Activated CD8-positive, alpha-beta T cell treated with anti-CD3 and anti-CD28 coated beads, Interleukin-2, amount 10 ng/mL, durations not matched to agents 7 days and 5 days (primary cell): ENCODE measurements at regions not wholly inside any gene's neighbourhood (a gene's known extent, or its start where the extent isn't known, plus 50 kb on each side); places are given as distances from the start of the nearest gene placed in this dataset.

Source experiments
- ATAC-seq: fragments of 150-1000 bp; cut with Tn5 transposase; one replicate; pipeline ENCODE4 v1.10.0; 2021; ENCODE audit warnings: moderate library complexity
- CTCF ChIA-PET: fragments of 350-600 bp; sonication (Branson Sonifier 250); formaldehyde crosslinking; loops from one replicate; lab custom pipeline; 2021; ENCODE audit warnings: antibody characterized with exemption; lab: Charles Lee
- POLR2A ChIA-PET: fragments of 350-600 bp; sonication (Branson Sonifier 250); formaldehyde crosslinking; loops from one replicate; lab custom pipeline; 2021; ENCODE audit warnings: antibody characterized with exemption; lab: Charles Lee
- DNase-seq: peaks from one replicate; pipeline ENCODE4 v3.0.0-alpha.2; 2020
- H3K27ac Mint-ChIP-seq: one replicate; pipeline ENCODE4 v1.8.0; 2021; ENCODE audit warnings: mild to moderate bottlenecking, mixed read lengths
- H3K27me3 Mint-ChIP-seq: one replicate; pipeline ENCODE4 v1.8.0; 2021; ENCODE audit warnings: low read depth, mixed read lengths
- H3K36me3 Mint-ChIP-seq: one replicate; pipeline ENCODE4 v1.8.0; 2021; ENCODE audit warnings: low read depth, mixed read lengths
- H3K4me1 Mint-ChIP-seq: one replicate; pipeline ENCODE4 v1.8.0; 2021; ENCODE audit warnings: low read depth, mixed read lengths
- H3K4me3 Mint-ChIP-seq: one replicate; pipeline ENCODE4 v1.8.0; 2021; ENCODE audit warnings: mild to moderate bottlenecking, mixed read lengths
- H3K9me3 Mint-ChIP-seq: one replicate; pipeline ENCODE4 v1.8.0; 2022; ENCODE audit warnings: mixed read lengths; ENCODE audit not compliant: insufficient read depth

GRCh38 chr4:177023951-177024350 is 231.2 kb upstream of the VEGFC start:
- POLR2A ChIA-PET = no interaction called here
- no peaks in the 10 kb centered on the region for H3K36me3 Mint-ChIP-seq
- no peak overlapping the region for H3K4me3 Mint-ChIP-seq
- no peaks in the 10 kb centered on the region for H3K4me1 Mint-ChIP-seq
- no peaks in the 10 kb centered on the region for H3K9me3 Mint-ChIP-seq
- DNase-seq = no peak
- H3K27me3 Mint-ChIP-seq = no peaks in the 10 kb centered on the region
- CTCF ChIA-PET = no interaction called here
- ATAC-seq = no peak
- no peak overlapping the region for H3K27ac Mint-ChIP-seq

GRCh38 chr4:177032341-177032740 is 239.6 kb upstream of the VEGFC start:
- Mint-ChIP-seq H3K27ac (no peak overlapping the region), H3K36me3 (no peaks in the 10 kb centered on the region), H3K9me3 (no peaks in the 10 kb centered on the region), H3K27me3 (no peaks in the 10 kb centered on the region), H3K4me1 (no peaks in the 10 kb centered on the region), H3K4me3 (no peak overlapping the region)
- POLR2A ChIA-PET = no interaction called here
- no peak for DNase-seq
- CTCF ChIA-PET = interaction anchor here (1.1 to 1.8 kb wide), 2 partner anchors 20 to 25 kb away, joined by 3 read pairs; no protein-coding TSS in a partner anchor
- ATAC-seq = no peak

- Mint-ChIP-seq H3K4me3 (no peak overlapping the region), H3K9me3 (no peaks in the 10 kb centered on the region), H3K27ac (no peak overlapping the region), H3K36me3 (no peaks in the 10 kb centered on the region), H3K27me3 (no peaks in the 10 kb centered on the region), H3K4me1 (no peaks in the 10 kb centered on the region)
- ChIA-PET CTCF (interaction anchor here (1.1 to 1.8 kb wide), 2 partner anchors 20 to 24 kb away, joined by 3 read pairs; no protein-coding TSS in a partner anchor), POLR2A (no interaction called here)
- ATAC-seq = no peak
- no peak for DNase-seq
Observed at GRCh38 chr4:177033135-177033534, 240.4 kb upstream of the VEGFC start.

GRCh38 chr4:177033632-177034031 is 240.9 kb upstream of the VEGFC start:
- no peaks in the 10 kb centered on the region for H3K36me3 Mint-ChIP-seq
- H3K9me3 Mint-ChIP-seq = no peaks in the 10 kb centered on the region
- H3K4me1 Mint-ChIP-seq = no peaks in the 10 kb centered on the region
- POLR2A ChIA-PET = no interaction called here
- CTCF ChIA-PET = no interaction called here
- H3K4me3 Mint-ChIP-seq = no peak overlapping the region
- no peak for DNase-seq
- no peaks in the 10 kb centered on the region for H3K27me3 Mint-ChIP-seq
- no peak for ATAC-seq
- H3K27ac Mint-ChIP-seq = no peak overlapping the region

- ATAC-seq (no peak), DNase-seq (no peak)
- no peak overlapping the region for H3K4me3 Mint-ChIP-seq
- H3K9me3 Mint-ChIP-seq = no peaks in the 10 kb centered on the region
- no peaks in the 10 kb centered on the region for H3K36me3 Mint-ChIP-seq
- POLR2A ChIA-PET = no interaction called here
- H3K27me3 Mint-ChIP-seq = peaks cover 1% of the 10 kb centered on the region
- H3K4me1 Mint-ChIP-seq = no peaks in the 10 kb centered on the region
- CTCF ChIA-PET = no interaction called here
- H3K27ac Mint-ChIP-seq = no peak overlapping the region
Observed at GRCh38 chr4:177041356-177041755, 248.6 kb upstream of the VEGFC start.

GRCh38 chr4:177047070-177047850 is 254.5 kb upstream of the VEGFC start:
- Mint-ChIP-seq H3K36me3 (no peaks in the 10 kb centered on the region), H3K9me3 (no peaks in the 10 kb centered on the region), H3K27me3 (peaks cover 2% of the 10 kb centered on the region), H3K4me3 (no peak overlapping the region), H3K4me1 (no peaks in the 10 kb centered on the region), H3K27ac (no peak overlapping the region)
- ATAC-seq = peak; percentile 90
- CTCF ChIA-PET = interaction anchor here (0.7 to 1.8 kb wide), 20 partner anchors 9 to 853 kb away, joined by 3 to 18 read pairs (median 4); partner anchors contain the start of gene VEGFC
- POLR2A ChIA-PET = no interaction called here
- peak; percentile 73 for DNase-seq

- no peak overlapping the region for H3K27ac Mint-ChIP-seq
- POLR2A ChIA-PET = no interaction called here
- ATAC-seq = no peak
- H3K4me1 Mint-ChIP-seq = no peaks in the 10 kb centered on the region
- H3K9me3 Mint-ChIP-seq = no peaks in the 10 kb centered on the region
- H3K4me3 Mint-ChIP-seq = no peak overlapping the region
- CTCF ChIA-PET = interaction anchor here (0.7 to 1.8 kb wide), 20 partner anchors 8 to 852 kb away, joined by 3 to 18 read pairs (median 4); partner anchors contain the start of gene VEGFC
- no peak for DNase-seq
- H3K27me3 Mint-ChIP-seq = peaks cover 2% of the 10 kb centered on the region
- H3K36me3 Mint-ChIP-seq = no peaks in the 10 kb centered on the region
Observed at GRCh38 chr4:177047851-177048174, 255.1 kb upstream of the VEGFC start.

- DNase-seq (peak; percentile 49), ATAC-seq (peak; percentile 80)
- Mint-ChIP-seq H3K4me3 (no peak overlapping the region), H3K36me3 (no peaks in the 10 kb centered on the region), H3K27me3 (peaks cover 2% of the 10 kb centered on the region), H3K4me1 (no peaks in the 10 kb centered on the region), H3K27ac (no peak overlapping the region), H3K9me3 (no peaks in the 10 kb centered on the region)
- POLR2A ChIA-PET = no interaction called here
- CTCF ChIA-PET = interaction anchor here (1.0 to 1.6 kb wide), 2 partner anchors 9 to 199 kb away, joined by 3 to 5 read pairs; no protein-coding TSS in a partner anchor
Observed at GRCh38 chr4:177051473-177052060, 258.1 kb upstream of the NEIL3 start.

- DNase-seq (no peak), ATAC-seq (no peak)
- POLR2A ChIA-PET = no interaction called here
- H3K27ac Mint-ChIP-seq = no peak overlapping the region
- no peak overlapping the region for H3K4me3 Mint-ChIP-seq
- H3K27me3 Mint-ChIP-seq = peaks cover 2% of the 10 kb centered on the region
- no peaks in the 10 kb centered on the region for H3K4me1 Mint-ChIP-seq
- H3K9me3 Mint-ChIP-seq = no peaks in the 10 kb centered on the region
- no peaks in the 10 kb centered on the region for H3K36me3 Mint-ChIP-seq
- CTCF ChIA-PET = interaction anchor here (0.6 to 1.6 kb wide), 3 partner anchors 20 to 198 kb away, joined by 3 to 5 read pairs (median 3); no protein-coding TSS in a partner anchor
Observed at GRCh38 chr4:177052211-177052934, 257.3 kb upstream of the NEIL3 start.

GRCh38 chr4:177057186-177057585 is 252.5 kb upstream of the NEIL3 start:
- Mint-ChIP-seq H3K36me3 (no peaks in the 10 kb centered on the region), H3K4me3 (no peak overlapping the region), H3K27me3 (no peaks in the 10 kb centered on the region), H3K27ac (no peak overlapping the region), H3K9me3 (no peaks in the 10 kb centered on the region), H3K4me1 (no peaks in the 10 kb centered on the region)
- DNase-seq (no peak), ATAC-seq (no peak)
- ChIA-PET CTCF (interaction anchor here (1.0 to 1.8 kb wide), 2 partner anchors 10 to 24 kb away, joined by 3 to 12 read pairs; no protein-coding TSS in a partner anchor), POLR2A (no interaction called here)

GRCh38 chr4:177064116-177064515 is 245.6 kb upstream of the NEIL3 start:
- ATAC-seq (no peak), DNase-seq (no peak)
- H3K36me3 Mint-ChIP-seq = no peaks in the 10 kb centered on the region
- no peak overlapping the region for H3K4me3 Mint-ChIP-seq
- CTCF ChIA-PET = no interaction called here
- POLR2A ChIA-PET = no interaction called here
- no peaks in the 10 kb centered on the region for H3K4me1 Mint-ChIP-seq
- H3K9me3 Mint-ChIP-seq = no peaks in the 10 kb centered on the region
- no peaks in the 10 kb centered on the region for H3K27me3 Mint-ChIP-seq
- H3K27ac Mint-ChIP-seq = no peak overlapping the region
